Naive B cell (primary cell): ENCODE measurements at regions not wholly inside any gene's neighbourhood (a gene's known extent, or its start where the extent isn't known, plus 50 kb on each side); places are given as distances from the start of the nearest gene placed in this dataset.

ENCODE experiments used
- ATAC-seq, 2 donors: fragments of 150-1000 bp; cut with Tn5 transposase; 2 replicates each; pipeline ENCODE4 v1.10.0; 2021; ENCODE audit warnings: low read depth in 2 of 2, mild to moderate bottlenecking in 2 of 2, moderate library complexity in 2 of 2
- DNase-seq: peaks from one replicate; pipeline ENCODE4 v3.0.0; 2022
- H3K27ac Mint-ChIP-seq, 6 donors: one replicate each; pipeline ENCODE4 v1.8.0; 2020 to 2022; ENCODE audit warnings: mild to moderate bottlenecking in 6 of 6, mixed read lengths in 6 of 6, moderate library complexity in 5 of 6, inconsistent platforms in 2 of 6
- H3K27me3 Mint-ChIP-seq, 3 donors: one replicate each; pipeline ENCODE4 v1.8.0; 2021 to 2022; ENCODE audit warnings: mixed read lengths in 3 of 3, mild to moderate bottlenecking in 1 of 3
- H3K36me3 Mint-ChIP-seq, 2 donors: one replicate each; pipeline ENCODE4 v1.8.0; 2020 to 2022; ENCODE audit warnings: mixed read lengths in 2 of 2, inconsistent platforms in 1 of 2, mild to moderate bottlenecking in 1 of 2
- H3K4me1 Mint-ChIP-seq, 3 donors: one replicate each; pipeline ENCODE4 v1.8.0; 2020 to 2022; ENCODE audit warnings: mixed read lengths in 3 of 3, inconsistent platforms in 1 of 3, mild to moderate bottlenecking in 1 of 3, moderate library complexity in 1 of 3
- H3K4me3 Mint-ChIP-seq, 8 donors: one replicate each; pipeline ENCODE4 v1.8.0; 2020 to 2022; ENCODE audit warnings: mild to moderate bottlenecking in 8 of 8, mixed read lengths in 8 of 8, moderate library complexity in 8 of 8, inconsistent platforms in 2 of 8
- H3K9me3 Mint-ChIP-seq, 7 donors: one replicate each; pipeline ENCODE4 v1.8.0; 2020 to 2022; ENCODE audit warnings: mixed read lengths in 7 of 7, mild to moderate bottlenecking in 5 of 7, inconsistent platforms in 2 of 7, moderate library complexity in 1 of 7

GRCh38 chrX:39886282-39886681, 211.5 kb downstream of the BCOR start:
- no peak overlapping the region for H3K27ac Mint-ChIP-seq
- no peak for ATAC-seq

GRCh38 chrX:39888730-39889129, 209.0 kb downstream of the BCOR start:
- Mint-ChIP-seq H3K27me3 (peaks cover 0 to 7% (median 3%) of the 10 kb centered on the region in 3 donors), H3K4me3 (peak overlapping the region in 1 of 8 donors; percentile 51), H3K36me3 (no peaks in the 10 kb centered on the region), H3K27ac (peak overlapping the region in 2 of 6 donors; percentile 1 to 65), H3K9me3 (peaks cover 0 to 9% (median 2%) of the 10 kb centered on the region in 7 donors), H3K4me1 (peaks cover 10 to 16% (median 10%) of the 10 kb centered on the region in 3 donors)
- DNase-seq (no peak), ATAC-seq (no peak)

More at GRCh38 chrX:39886282-39886681, 211.5 kb downstream of the BCOR start:
- H3K36me3 Mint-ChIP-seq = no peaks in the 10 kb centered on the region
- H3K9me3 Mint-ChIP-seq = peaks cover 0 to 9% (median 4%) of the 10 kb centered on the region in 7 donors
- H3K4me1 Mint-ChIP-seq = peaks cover 2 to 6% (median 2%) of the 10 kb centered on the region in 3 donors
- H3K4me3 Mint-ChIP-seq = no peak overlapping the region
- no peak for DNase-seq
- H3K27me3 Mint-ChIP-seq = peaks cover 0 to 8% (median 4%) of the 10 kb centered on the region in 3 donors

GRCh38 chrX:39889704-39890103, 208.1 kb downstream of the BCOR start:
- Mint-ChIP-seq H3K4me1 (peaks cover 10 to 16% (median 14%) of the 10 kb centered on the region in 3 donors), H3K27ac (no peak overlapping the region), H3K4me3 (no peak overlapping the region), H3K9me3 (peaks cover 0 to 9% (median 0%) of the 10 kb centered on the region in 7 donors), H3K36me3 (no peaks in the 10 kb centered on the region), H3K27me3 (no peaks in the 10 kb centered on the region)
- no peak for DNase-seq
- no peak for ATAC-seq

GRCh38 chrX:39890807-39891206, 207.0 kb downstream of the BCOR start:
- H3K27ac Mint-ChIP-seq = peak overlapping the region in 1 of 6 donors; percentile 73
- DNase-seq (no peak), ATAC-seq (no peak)
- peaks cover 0 to 4% (median 0%) of the 10 kb centered on the region in 7 donors for H3K9me3 Mint-ChIP-seq
- no peak overlapping the region for H3K4me3 Mint-ChIP-seq
- H3K4me1 Mint-ChIP-seq = peaks cover 10 to 16% (median 14%) of the 10 kb centered on the region in 3 donors
- no peaks in the 10 kb centered on the region for H3K36me3 Mint-ChIP-seq
- peaks cover 0 to 6% (median 0%) of the 10 kb centered on the region in 3 donors for H3K27me3 Mint-ChIP-seq

- DNase-seq = peak; percentile 9
- H3K27me3 Mint-ChIP-seq = peaks cover 0 to 13% (median 0%) of the 10 kb centered on the region in 3 donors
- peak overlapping the region in 1 of 6 donors; percentile 71 for H3K27ac Mint-ChIP-seq
- no peaks in the 10 kb centered on the region for H3K36me3 Mint-ChIP-seq
- peak; percentile 46 to 60 for ATAC-seq
- H3K4me3 Mint-ChIP-seq = no peak overlapping the region
- H3K9me3 Mint-ChIP-seq = peaks cover 0 to 4% (median 0%) of the 10 kb centered on the region in 7 donors
- peaks cover 10 to 16% (median 14%) of the 10 kb centered on the region in 3 donors for H3K4me1 Mint-ChIP-seq
These were observed 206.0 kb downstream of the BCOR start for GRCh38 chrX:39891781-39892180.

- DNase-seq (no peak), ATAC-seq (peak in 1 of 2 donors; percentile 37)
- H3K27me3 Mint-ChIP-seq = peaks cover 0 to 13% (median 0%) of the 10 kb centered on the region in 3 donors
- H3K4me1 Mint-ChIP-seq = peaks cover 10 to 16% (median 14%) of the 10 kb centered on the region in 3 donors
- H3K4me3 Mint-ChIP-seq = no peak overlapping the region
- H3K27ac Mint-ChIP-seq = peak overlapping the region in 1 of 6 donors; percentile 70
- H3K36me3 Mint-ChIP-seq = no peaks in the 10 kb centered on the region
- H3K9me3 Mint-ChIP-seq = no peaks in the 10 kb centered on the region
These were observed 204.1 kb downstream of the BCOR start for GRCh38 chrX:39893417-39894338.

- peaks cover 10 to 16% (median 14%) of the 10 kb centered on the region in 3 donors for H3K4me1 Mint-ChIP-seq
- peaks cover 0 to 13% (median 0%) of the 10 kb centered on the region in 3 donors for H3K27me3 Mint-ChIP-seq
- no peak for DNase-seq
- ATAC-seq = no peak
- no peak overlapping the region for H3K27ac Mint-ChIP-seq
- peak overlapping the region in 1 of 8 donors; percentile 6 for H3K4me3 Mint-ChIP-seq
- H3K36me3 Mint-ChIP-seq = no peaks in the 10 kb centered on the region
- no peaks in the 10 kb centered on the region for H3K9me3 Mint-ChIP-seq
These were observed 203.1 kb downstream of the BCOR start for GRCh38 chrX:39894683-39895082.

- H3K27ac Mint-ChIP-seq = peak overlapping the region in 1 of 6 donors; percentile 83
- H3K4me1 Mint-ChIP-seq = peaks cover 10 to 16% (median 14%) of the 10 kb centered on the region in 3 donors
- ATAC-seq (no peak), DNase-seq (no peak)
- H3K36me3 Mint-ChIP-seq = no peaks in the 10 kb centered on the region
- peaks cover 0 to 13% (median 0%) of the 10 kb centered on the region in 3 donors for H3K27me3 Mint-ChIP-seq
- H3K9me3 Mint-ChIP-seq = no peaks in the 10 kb centered on the region
- H3K4me3 Mint-ChIP-seq = peak overlapping the region in 1 of 8 donors; percentile 82
These were observed 202.3 kb downstream of the BCOR start for GRCh38 chrX:39895218-39896110.

GRCh38 chrX:39896951-39897740, 200.6 kb downstream of the BCOR start:
- no peak overlapping the region for H3K27ac Mint-ChIP-seq
- ATAC-seq (no peak), DNase-seq (no peak)
- H3K9me3 Mint-ChIP-seq = no peaks in the 10 kb centered on the region
- H3K4me3 Mint-ChIP-seq = no peak overlapping the region
- H3K36me3 Mint-ChIP-seq = no peaks in the 10 kb centered on the region
- H3K4me1 Mint-ChIP-seq = peaks cover 0 to 5% (median 2%) of the 10 kb centered on the region in 3 donors
- peaks cover 0 to 21% (median 8%) of the 10 kb centered on the region in 3 donors for H3K27me3 Mint-ChIP-seq

GRCh38 chrX:39897741-39898097, 200.0 kb downstream of the BCOR start:
- no peak for DNase-seq
- no peak overlapping the region for H3K4me3 Mint-ChIP-seq
- peaks cover 0 to 22% (median 8%) of the 10 kb centered on the region in 3 donors for H3K27me3 Mint-ChIP-seq
- ATAC-seq = no peak
- H3K36me3 Mint-ChIP-seq = no peaks in the 10 kb centered on the region
- H3K9me3 Mint-ChIP-seq = no peaks in the 10 kb centered on the region
- no peak overlapping the region for H3K27ac Mint-ChIP-seq
- peaks cover 0 to 5% (median 0%) of the 10 kb centered on the region in 3 donors for H3K4me1 Mint-ChIP-seq

- ATAC-seq = no peak
- no peaks in the 10 kb centered on the region for H3K9me3 Mint-ChIP-seq
- no peak for DNase-seq
- H3K27me3 Mint-ChIP-seq = peaks cover 0 to 26% (median 8%) of the 10 kb centered on the region in 3 donors
- no peak overlapping the region for H3K27ac Mint-ChIP-seq
- no peaks in the 10 kb centered on the region for H3K36me3 Mint-ChIP-seq
- no peak overlapping the region for H3K4me3 Mint-ChIP-seq
- H3K4me1 Mint-ChIP-seq = peaks cover 0 to 5% (median 0%) of the 10 kb centered on the region in 3 donors
These were observed 199.6 kb downstream of the BCOR start for GRCh38 chrX:39898147-39898546.

GRCh38 chrX:39899059-39899458, 198.7 kb downstream of the BCOR start:
- no peak for ATAC-seq
- Mint-ChIP-seq H3K36me3 (no peaks in the 10 kb centered on the region), H3K4me1 (peaks cover 0 to 4% (median 0%) of the 10 kb centered on the region in 3 donors), H3K4me3 (no peak overlapping the region), H3K9me3 (no peaks in the 10 kb centered on the region), H3K27ac (no peak overlapping the region), H3K27me3 (peaks cover 0 to 31% (median 8%) of the 10 kb centered on the region in 3 donors)
- DNase-seq = no peak
